Gastrocnemius medialis (tissue), 4 donors: ENCODE measurements at regions not wholly inside any gene's neighbourhood (a gene's known extent, or its start where the extent isn't known, plus 50 kb on each side); places are given as distances from the start of the nearest gene placed in this dataset.

Source experiments
- ATAC-seq, 2 donors: fragments of 150-250 bp; one replicate each; pipeline ENCODE4 v1.9.1; 2016
- DNase-seq, 2 donors: peaks; one replicate each; pipeline ENCODE4 v3.0.0-alpha.2; 2019
- H3K27ac ChIP-seq, 4 donors: fragments of 200-600 bp; sonication (generic); 1 replicate in 1 of 4; 2 replicates in 3 of 4; pipeline ENCODE4 v1.5.1; 2016 to 2018; ENCODE audit warnings: mild to moderate bottlenecking in 2 of 4, moderate library complexity in 1 of 4
- H3K27me3 ChIP-seq, 3 donors: fragments of 200-600 bp; sonication (generic) in 2 of 3; 1 replicate in 1 of 3; 2 replicates in 2 of 3; pipeline versions ENCODE4 v1.5.1 to v1.6.0; 2016 to 2019; ENCODE audit warnings: mild to moderate bottlenecking in 1 of 3, moderate library complexity in 1 of 3
- H3K36me3 ChIP-seq, 2 donors: fragments of 200-600 bp; sonication (generic) in 1 of 2; one replicate each; pipeline ENCODE4 v1.5.1; 2017 to 2018
- H3K4me1 ChIP-seq, 2 donors: fragments of 200-600 bp; sonication (generic) in 1 of 2; one replicate each; pipeline ENCODE4 v1.5.1; 2016 to 2017; ENCODE audit warnings: mild to moderate bottlenecking in 2 of 2
- H3K4me3 ChIP-seq, 4 donors: fragments of 200-600 bp; sonication (generic) in 3 of 4; 1 replicate in 1 of 4; 2 replicates in 3 of 4; pipeline ENCODE4 v1.5.1; 2016 to 2019; ENCODE audit warnings: mild to moderate bottlenecking in 2 of 4
- H3K9me3 ChIP-seq, 3 donors: fragments of 200-600 bp; sonication (generic) in 2 of 3; 1 replicate in 1 of 3; 2 replicates in 2 of 3; pipeline ENCODE4 v1.5.1; 2016 to 2019
- CTCF ChIP-seq, 5 experiments: fragments of 450-650 bp in 3 of 5; fragments of 200-600 bp in 2 of 5; sonication (generic) in 2 of 5; IDR thresholded peaks in 4 of 5; conservative IDR thresholded peaks in 1 of 5; 1 replicate in 4 of 5; 2 replicates in 1 of 5; pipeline ENCODE4 v1.5.1; 2016 to 2019; ENCODE audit warnings: antibody characterized with exemption in 5 of 5, mild to moderate bottlenecking in 3 of 5, moderate library complexity in 3 of 5
- POLR2A ChIP-seq, 2 donors: fragments of 450-650 bp; IDR thresholded peaks; one replicate each; pipeline ENCODE4 v1.6.1; 2017; ENCODE audit warnings: antibody characterized with exemption in 2 of 2, mild to moderate bottlenecking in 2 of 2, moderate library complexity in 2 of 2
- in situ Hi-C, 4 donors: fragments of 200-750 bp; cut with MboI; loops; one replicate each; pipeline versions ENCODE4 v1.15.0 to v1.8.0; 2017; ENCODE audit warnings: low sequenced_read_pairs in 4 of 4
- intact Hi-C: fragments of 100-400 bp; cut with DNase I; formaldehyde crosslinking; loops from one replicate; pipeline ENCODE4 v1.15.1; 2023; ENCODE audit warnings: low total_unique reads

- Histone ChIP-seq H3K36me3 (no peaks in the 10 kb centered on the region), H3K4me1 (no peaks in the 10 kb centered on the region), H3K27ac (no peak overlapping the region), H3K27me3 (no peaks in the 10 kb centered on the region), H3K4me3 (no peak overlapping the region), H3K9me3 (no peaks in the 10 kb centered on the region)
- ATAC-seq = no peak
- intact Hi-C loops (no loop called here), in situ Hi-C loops (no loop called here)
- DNase-seq = no peak
- no peak for TF ChIP-seq CTCF (IDR thresholded peaks at IDR 0.05 in 4 of 5, conservative IDR thresholded peaks at IDR 0.05 in 1 of 5)
- TF ChIP-seq POLR2A (IDR thresholded peaks at IDR 0.05) = no peak
Measured at GRCh38 chr5:34409373-34409772, 246.8 kb upstream of the RAI14 start.

DNA sequence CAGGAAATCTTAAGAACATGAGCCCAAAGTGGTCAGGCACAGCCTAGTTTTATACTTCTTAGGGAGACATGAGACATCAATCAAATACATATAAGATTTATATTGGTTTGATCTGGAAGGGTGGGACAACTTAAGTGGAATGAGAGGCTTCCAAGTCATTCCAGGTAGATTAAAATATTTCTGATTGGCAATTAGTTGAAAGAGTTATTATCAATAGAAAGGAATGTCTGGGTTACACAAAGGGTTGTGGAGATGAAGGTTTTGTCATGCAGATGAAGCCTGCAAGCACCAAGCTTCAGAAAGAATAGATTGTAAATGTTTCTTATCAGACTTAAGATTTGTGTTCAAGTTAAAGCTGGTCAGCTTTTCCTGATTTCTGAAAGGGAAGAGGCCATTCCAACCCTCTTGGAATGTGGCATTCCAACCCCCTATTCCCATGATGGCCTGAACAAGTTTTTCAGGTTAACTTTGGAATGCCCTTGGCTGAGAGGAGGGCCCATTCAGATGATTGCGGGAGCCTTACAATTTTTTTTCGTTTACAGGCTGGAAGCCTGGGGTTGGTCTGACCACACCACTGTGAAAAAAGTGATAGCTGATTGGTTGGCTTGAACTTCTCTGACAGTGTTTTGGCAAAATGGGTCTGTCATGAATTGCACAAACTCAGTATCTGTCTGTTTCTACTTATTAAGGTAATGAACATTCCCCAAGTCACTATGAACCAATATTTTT, 245.6 kb upstream of the RAI14 start:
- in situ Hi-C loops (no loop called here), intact Hi-C loops (no loop called here)
- Histone ChIP-seq H3K27me3 (no peaks in the 10 kb centered on the region), H3K27ac (no peak overlapping the region), H3K4me3 (no peak overlapping the region), H3K36me3 (no peaks in the 10 kb centered on the region), H3K9me3 (no peaks in the 10 kb centered on the region), H3K4me1 (no peaks in the 10 kb centered on the region)
- no peak for TF ChIP-seq POLR2A (IDR thresholded peaks at IDR 0.05)
- no peak for TF ChIP-seq CTCF (IDR thresholded peaks at IDR 0.05 in 4 of 5, conservative IDR thresholded peaks at IDR 0.05 in 1 of 5)
- ATAC-seq (no peak), DNase-seq (no peak)

DNA sequence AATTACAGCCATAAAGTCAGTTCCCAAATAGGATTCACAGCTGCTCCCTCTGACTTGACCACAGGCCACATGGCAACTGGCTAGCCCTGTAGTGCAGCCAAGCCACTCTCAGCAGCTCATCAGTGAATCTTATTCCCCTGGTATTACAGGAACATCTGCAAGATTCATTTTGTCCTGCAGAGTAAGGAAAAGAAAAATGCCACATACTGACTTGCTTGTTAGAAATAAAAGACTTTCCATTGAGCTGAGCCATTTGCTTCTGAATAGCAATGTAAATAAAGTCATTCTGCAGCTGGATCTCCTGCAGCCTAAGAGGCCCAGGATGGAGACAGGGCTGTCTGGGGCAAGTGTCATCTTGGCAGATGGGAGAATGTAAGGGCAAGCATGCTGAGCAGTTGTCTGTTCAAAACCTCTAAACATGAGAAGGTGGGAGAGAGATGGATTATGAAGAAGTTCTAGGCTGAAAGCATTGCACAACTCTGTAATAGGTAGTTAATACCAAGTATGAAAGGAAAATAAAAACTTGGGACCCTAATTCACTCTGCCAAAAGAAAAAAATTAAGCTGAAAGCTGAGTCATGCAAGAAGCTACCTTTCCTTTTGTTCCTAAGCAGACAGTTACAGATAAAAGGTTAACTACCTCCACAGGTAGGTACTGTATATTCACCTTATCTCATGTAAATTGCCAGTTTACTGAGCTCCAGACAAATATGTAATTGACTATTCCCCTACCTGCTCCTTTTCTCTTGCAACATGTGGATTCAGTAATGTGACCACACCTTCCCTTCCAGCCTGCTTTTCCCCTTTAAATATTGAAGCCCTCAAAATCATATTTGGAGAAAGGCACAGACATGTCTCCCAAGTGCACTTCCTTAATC, 244.4 kb upstream of the RAI14 start:
- Histone ChIP-seq H3K36me3 (no peaks in the 10 kb centered on the region), H3K9me3 (no peaks in the 10 kb centered on the region), H3K27me3 (no peaks in the 10 kb centered on the region), H3K4me3 (no peak overlapping the region), H3K27ac (no peak overlapping the region), H3K4me1 (no peaks in the 10 kb centered on the region)
- in situ Hi-C loops = no loop called here
- intact Hi-C loops = no loop called here
- no peak for ATAC-seq
- TF ChIP-seq POLR2A (IDR thresholded peaks at IDR 0.05) = no peak
- no peak for TF ChIP-seq CTCF (IDR thresholded peaks at IDR 0.05 in 4 of 5, conservative IDR thresholded peaks at IDR 0.05 in 1 of 5)
- peak in 1 of 2 donors; percentile 13 for DNase-seq

DNA sequence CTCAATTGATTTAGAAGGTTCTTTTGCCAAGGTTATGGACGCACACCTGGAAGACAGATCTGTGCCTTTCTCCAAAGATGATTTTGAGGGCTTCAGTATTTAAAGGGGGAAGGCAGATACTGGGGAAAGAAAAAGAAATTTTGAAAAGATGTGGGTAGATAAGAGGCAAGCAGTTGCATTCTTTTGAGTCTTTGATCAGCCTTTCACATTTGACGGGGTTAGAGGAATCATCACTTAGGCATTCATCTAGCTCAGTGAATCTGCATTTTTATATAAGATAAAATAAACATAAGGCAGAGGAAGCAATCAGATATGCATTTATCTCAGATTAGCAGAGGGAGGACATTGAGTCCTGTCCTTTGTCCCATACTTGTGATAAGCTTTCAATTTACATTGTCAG, 243.4 kb upstream of the RAI14 start:
- TF ChIP-seq POLR2A (IDR thresholded peaks at IDR 0.05) (no peak), CTCF (IDR thresholded peaks at IDR 0.05 in 4 of 5, conservative IDR thresholded peaks at IDR 0.05 in 1 of 5) (no peak)
- DNase-seq (no peak), ATAC-seq (no peak)
- no peak overlapping the region for H3K4me3 ChIP-seq
- no peaks in the 10 kb centered on the region for H3K9me3 ChIP-seq
- H3K27ac ChIP-seq = no peak overlapping the region
- no peaks in the 10 kb centered on the region for H3K36me3 ChIP-seq
- no peaks in the 10 kb centered on the region for H3K27me3 ChIP-seq
- H3K4me1 ChIP-seq = no peaks in the 10 kb centered on the region
- in situ Hi-C loops (no loop called here), intact Hi-C loops (no loop called here)
